ENCODE measurements at regions not wholly inside any gene's neighbourhood (a gene's known extent, or its start where the extent isn't known, plus 50 kb on each side); places are given as distances from the start of the nearest gene placed in this dataset.

- TF ChIP-seq CTCF (IDR thresholded peaks at IDR 0.05; ENCODE audit: borderline replicate concordance, extremely low read depth, low read length, poor library complexity, severe bottlenecking) = no peak
- TF ChIP-seq EZH2 (IDR thresholded peaks at IDR 0.05; ENCODE audit: borderline replicate concordance, low read depth, low read length, severe bottlenecking) = no peak
Measured at GRCh38 chr13:29976535-29976934, 126.1 kb upstream of the UBL3 start.
